ENCODE measurements at regions not wholly inside any gene's neighbourhood (a gene's known extent, or its start where the extent isn't known, plus 50 kb on each side); places are given as distances from the start of the nearest gene placed in this dataset.

DNA sequence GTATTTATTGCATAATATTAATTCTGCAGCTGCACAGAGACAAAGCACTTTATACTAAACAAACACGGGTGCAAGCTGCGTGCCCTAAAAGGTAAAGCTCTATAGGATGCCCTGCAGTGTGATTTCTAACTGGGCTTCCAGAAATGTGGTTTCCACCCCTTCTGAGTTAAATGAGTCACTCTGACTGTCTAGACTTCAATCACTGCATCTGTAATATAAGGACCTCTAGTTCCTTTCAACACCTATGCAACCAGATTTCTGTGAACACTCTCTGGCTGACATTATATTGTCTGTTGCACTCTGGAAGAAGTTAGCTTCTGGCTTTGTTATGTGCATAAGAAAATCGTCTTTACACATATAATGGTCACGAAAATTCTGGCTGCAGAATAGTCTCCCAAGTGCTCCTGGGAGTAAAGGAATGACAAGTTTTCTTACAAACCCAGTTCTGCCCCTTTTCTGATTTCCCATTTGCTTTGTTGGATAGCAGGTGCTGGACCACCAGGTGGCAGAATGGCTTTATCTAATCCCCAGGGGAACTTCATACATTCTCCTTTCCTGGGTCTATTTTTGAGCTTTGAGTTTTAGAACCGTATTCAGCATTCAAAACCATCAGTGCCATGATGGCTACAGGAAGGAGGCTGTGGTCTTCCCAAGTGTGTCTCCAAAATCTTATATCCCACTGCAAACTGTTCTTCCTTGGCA lies 842.2 kb downstream of the STIM2 start:
- Histone ChIP-seq H3K4me3 (ENCODE audit: low read length) (no peak overlapping the region), H3K27me3 (ENCODE audit: insufficient read depth, low read length, poor library complexity) (no peaks in the 10 kb centered on the region), H3K27ac (ENCODE audit: low read depth, low read length) (no peak overlapping the region), H3K4me1 (ENCODE audit: control insufficient read depth, low read depth, low read length) (no peaks in the 10 kb centered on the region), H2BK5ac (ENCODE audit: low read length) (no peak overlapping the region), H2BK15ac (replicated peaks; ENCODE audit: low read depth) (no peak overlapping the region), H3K79me2 (ENCODE audit: control insufficient read depth, insufficient read depth, low read length) (no peaks in the 10 kb centered on the region), H4K8ac (ENCODE audit: low read depth, low read length) (no peak overlapping the region), H3K18ac (ENCODE audit: low read length) (no peak overlapping the region), H3K23ac (ENCODE audit: low read length) (no peak overlapping the region), H3K4me2 (ENCODE audit: low read length) (no peak overlapping the region), H3K56ac (ENCODE audit: low read length) (no peak overlapping the region), H2BK120ac (ENCODE audit: low read depth, low read length) (no peak overlapping the region), H3K79me1 (ENCODE audit: low read length) (no peaks in the 10 kb centered on the region), H2AK5ac (ENCODE audit: low read length) (no peak overlapping the region), H3K36me3 (ENCODE audit: control insufficient read depth, insufficient read depth, low read length) (no peaks in the 10 kb centered on the region), H4K5ac (ENCODE audit: low read length) (no peak overlapping the region), H3K9ac (ENCODE audit: low read length) (no peak overlapping the region), H3K4ac (ENCODE audit: low read depth, low read length) (no peak overlapping the region)
- DNase-seq: peak; percentile 65
- WGBS (ENCODE audit: extremely low coverage, insufficient coverage, low lambda C conversion rate): no CpG with 5 or more reads among the region's 5 CpGs

DNA sequence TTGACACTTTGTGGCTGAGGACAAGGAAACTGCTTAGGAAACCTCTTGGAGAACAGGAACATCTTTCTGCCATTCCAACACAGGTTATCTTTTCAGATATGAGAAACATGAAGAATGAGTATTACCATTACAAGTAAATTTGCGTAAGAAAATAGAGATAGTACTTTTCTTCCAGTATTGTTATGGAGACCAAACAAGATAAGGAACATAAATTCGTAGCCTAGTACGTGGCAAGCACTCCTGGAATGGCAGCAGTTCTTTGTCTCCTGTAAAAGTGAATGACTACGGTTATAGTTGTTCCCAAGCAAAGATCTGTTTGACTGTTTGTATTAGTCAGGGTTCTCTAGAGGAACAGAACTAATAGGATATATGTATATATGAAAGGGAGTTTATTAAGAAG lies 843.1 kb downstream of the STIM2 start:
- Histone ChIP-seq H2BK120ac (ENCODE audit: low read depth, low read length) (no peak overlapping the region), H3K4me3 (ENCODE audit: low read length) (no peak overlapping the region), H3K23ac (ENCODE audit: low read length) (no peak overlapping the region), H3K18ac (ENCODE audit: low read length) (no peak overlapping the region), H3K27me3 (ENCODE audit: insufficient read depth, low read length, poor library complexity) (no peaks in the 10 kb centered on the region), H2AK5ac (ENCODE audit: low read length) (no peak overlapping the region), H3K79me1 (ENCODE audit: low read length) (no peaks in the 10 kb centered on the region), H3K4ac (ENCODE audit: low read depth, low read length) (no peak overlapping the region), H3K36me3 (ENCODE audit: control insufficient read depth, insufficient read depth, low read length) (no peaks in the 10 kb centered on the region), H2BK5ac (ENCODE audit: low read length) (no peak overlapping the region), H3K4me1 (ENCODE audit: control insufficient read depth, low read depth, low read length) (no peaks in the 10 kb centered on the region), H4K8ac (ENCODE audit: low read depth, low read length) (no peak overlapping the region), H3K79me2 (ENCODE audit: control insufficient read depth, insufficient read depth, low read length) (no peaks in the 10 kb centered on the region), H3K27ac (ENCODE audit: low read depth, low read length) (no peak overlapping the region), H3K4me2 (ENCODE audit: low read length) (no peak overlapping the region), H2BK15ac (replicated peaks; ENCODE audit: low read depth) (no peak overlapping the region), H3K9ac (ENCODE audit: low read length) (no peak overlapping the region), H4K5ac (ENCODE audit: low read length) (no peak overlapping the region), H3K56ac (ENCODE audit: low read length) (no peak overlapping the region)
- DNase-seq: no peak
- no CpG with 5 or more reads among the region's 4 CpGs for WGBS (ENCODE audit: extremely low coverage, insufficient coverage, low lambda C conversion rate)

DNA sequence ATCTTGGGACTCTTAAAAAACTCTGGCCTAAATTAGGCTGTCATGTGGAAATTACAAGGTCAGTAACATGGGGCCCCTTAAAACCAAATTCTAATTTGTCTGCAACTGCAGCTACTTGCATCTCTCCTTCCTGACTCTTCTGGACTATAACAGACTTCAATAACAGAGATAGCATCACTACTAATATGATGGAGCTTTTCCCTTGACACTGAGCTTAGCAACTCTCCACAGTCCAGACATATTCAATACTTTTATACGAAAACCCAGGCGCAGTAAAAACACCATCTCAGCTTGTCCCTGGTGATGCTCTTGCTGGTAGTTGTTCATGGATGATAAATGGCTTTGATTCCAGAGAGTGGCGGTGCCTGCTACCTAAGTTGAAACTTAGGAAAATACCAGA lies 850.4 kb downstream of the STIM2 start:
- Histone ChIP-seq H3K4ac (ENCODE audit: low read depth, low read length) (no peak overlapping the region), H3K27ac (ENCODE audit: low read depth, low read length) (no peak overlapping the region), H3K4me2 (ENCODE audit: low read length) (no peak overlapping the region), H2BK15ac (replicated peaks; ENCODE audit: low read depth) (no peak overlapping the region), H3K27me3 (ENCODE audit: insufficient read depth, low read length, poor library complexity) (no peaks in the 10 kb centered on the region), H4K5ac (ENCODE audit: low read length) (no peak overlapping the region), H3K79me2 (ENCODE audit: control insufficient read depth, insufficient read depth, low read length) (no peaks in the 10 kb centered on the region), H2AK5ac (ENCODE audit: low read length) (no peak overlapping the region), H2BK5ac (ENCODE audit: low read length) (no peak overlapping the region), H3K18ac (ENCODE audit: low read length) (no peak overlapping the region), H3K79me1 (ENCODE audit: low read length) (no peaks in the 10 kb centered on the region), H3K23ac (ENCODE audit: low read length) (no peak overlapping the region), H3K56ac (ENCODE audit: low read length) (no peak overlapping the region), H3K36me3 (ENCODE audit: control insufficient read depth, insufficient read depth, low read length) (no peaks in the 10 kb centered on the region), H2BK120ac (ENCODE audit: low read depth, low read length) (no peak overlapping the region), H3K4me1 (ENCODE audit: control insufficient read depth, low read depth, low read length) (no peaks in the 10 kb centered on the region), H4K8ac (ENCODE audit: low read depth, low read length) (no peak overlapping the region), H3K4me3 (ENCODE audit: low read length) (no peak overlapping the region), H3K9ac (ENCODE audit: low read length) (no peak overlapping the region)
- WGBS (ENCODE audit: extremely low coverage, insufficient coverage, low lambda C conversion rate): no CpG with 5 or more reads among the region's 3 CpGs
- DNase-seq: no peak

DNA sequence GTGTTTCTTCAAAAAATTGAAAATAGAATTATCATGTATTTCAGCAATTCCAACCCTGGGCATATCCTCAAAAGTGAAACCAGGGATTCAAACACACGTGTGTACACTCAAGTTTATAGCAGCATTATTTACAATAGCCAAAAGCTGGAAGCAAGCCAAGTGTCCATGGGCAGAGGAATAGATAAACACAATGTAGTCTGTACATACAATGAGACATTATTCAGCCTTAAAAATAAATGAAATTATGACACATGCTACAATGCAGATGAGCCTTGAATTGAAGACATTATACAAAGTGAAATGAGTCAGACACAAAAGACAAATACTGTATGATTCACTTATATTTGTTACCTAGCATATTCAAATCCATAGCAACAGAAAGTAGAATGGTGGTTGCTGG lies 853.4 kb downstream of the STIM2 start:
- no peak overlapping the region for H4K5ac ChIP-seq (ENCODE audit: low read length)
- H3K18ac ChIP-seq (ENCODE audit: low read length): no peak overlapping the region
- no peaks in the 10 kb centered on the region for H3K4me1 ChIP-seq (ENCODE audit: control insufficient read depth, low read depth, low read length)
- no peak overlapping the region for H3K4me2 ChIP-seq (ENCODE audit: low read length)
- no peak overlapping the region for H4K8ac ChIP-seq (ENCODE audit: low read depth, low read length)
- no peak overlapping the region for H3K27ac ChIP-seq (ENCODE audit: low read depth, low read length)
- no peak for DNase-seq
- H3K79me1 ChIP-seq (ENCODE audit: low read length): no peaks in the 10 kb centered on the region
- H3K79me2 ChIP-seq (ENCODE audit: control insufficient read depth, insufficient read depth, low read length): no peaks in the 10 kb centered on the region
- H3K56ac ChIP-seq (ENCODE audit: low read length): no peak overlapping the region
- no peak overlapping the region for H2BK15ac ChIP-seq (replicated peaks; ENCODE audit: low read depth)
- no peaks in the 10 kb centered on the region for H3K36me3 ChIP-seq (ENCODE audit: control insufficient read depth, insufficient read depth, low read length)
- no peak overlapping the region for H3K4ac ChIP-seq (ENCODE audit: low read depth, low read length)
- no peak overlapping the region for H2BK120ac ChIP-seq (ENCODE audit: low read depth, low read length)
- H2AK5ac ChIP-seq (ENCODE audit: low read length): no peak overlapping the region
- no peak overlapping the region for H3K9ac ChIP-seq (ENCODE audit: low read length)
- H3K23ac ChIP-seq (ENCODE audit: low read length): no peak overlapping the region
- no CpG with 5 or more reads among the region's 1 CpG for WGBS (ENCODE audit: extremely low coverage, insufficient coverage, low lambda C conversion rate)
- no peak overlapping the region for H3K4me3 ChIP-seq (ENCODE audit: low read length)
- no peak overlapping the region for H2BK5ac ChIP-seq (ENCODE audit: low read length)
- H3K27me3 ChIP-seq (ENCODE audit: insufficient read depth, low read length, poor library complexity): no peaks in the 10 kb centered on the region

DNA sequence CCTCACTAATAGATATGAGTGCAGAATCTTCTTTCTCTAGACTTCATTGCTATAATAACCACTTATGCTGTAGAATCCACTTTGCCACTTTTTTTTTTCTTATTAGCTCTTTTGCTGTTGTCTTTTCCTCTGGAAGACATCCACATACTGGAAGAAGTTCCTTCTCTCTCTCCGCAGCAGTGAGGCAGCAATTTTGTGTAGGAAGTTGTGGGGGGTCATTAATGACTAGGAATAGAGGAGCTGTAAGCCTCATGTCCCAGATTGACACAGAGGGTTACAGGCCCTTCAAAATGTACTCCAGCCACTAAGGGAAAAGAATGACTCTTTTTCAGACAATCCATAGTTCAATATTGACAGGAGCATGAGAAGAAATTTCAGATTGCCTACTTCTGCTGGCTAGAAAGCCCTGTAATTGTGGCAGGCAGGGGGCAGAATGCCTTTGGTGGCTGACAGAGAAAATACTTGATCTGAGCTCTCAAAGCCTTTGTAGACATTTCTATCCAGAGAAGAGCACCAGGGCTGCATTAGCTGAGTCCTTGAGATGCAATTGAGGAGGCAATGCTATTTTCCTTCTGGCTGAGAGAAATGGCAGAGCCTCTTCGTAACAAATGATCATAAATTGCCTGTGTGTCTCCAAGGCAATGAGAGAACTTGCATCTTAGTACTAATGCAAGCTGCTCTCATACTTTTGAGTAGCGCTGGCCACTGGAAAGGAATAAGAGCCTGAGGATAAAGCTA lies 856.2 kb downstream of the STIM2 start:
- WGBS (ENCODE audit: extremely low coverage, insufficient coverage, low lambda C conversion rate): no CpG with 5 or more reads among the region's 3 CpGs

More for the DNA sequence above, 856.2 kb downstream of the STIM2 start:
- no peak overlapping the region for H3K4me3 ChIP-seq (ENCODE audit: low read length)
- H3K27me3 ChIP-seq (ENCODE audit: insufficient read depth, low read length, poor library complexity): no peaks in the 10 kb centered on the region
- DNase-seq: peak; percentile 28
- H2BK15ac ChIP-seq (replicated peaks; ENCODE audit: low read depth): no peak overlapping the region
- H3K79me2 ChIP-seq (ENCODE audit: control insufficient read depth, insufficient read depth, low read length): no peaks in the 10 kb centered on the region
- no peak overlapping the region for H2AK5ac ChIP-seq (ENCODE audit: low read length)
- H3K4me2 ChIP-seq (ENCODE audit: low read length): no peak overlapping the region
- no peak overlapping the region for H4K5ac ChIP-seq (ENCODE audit: low read length)
- H4K8ac ChIP-seq (ENCODE audit: low read depth, low read length): no peak overlapping the region
- H2BK5ac ChIP-seq (ENCODE audit: low read length): no peak overlapping the region
- H3K79me1 ChIP-seq (ENCODE audit: low read length): no peaks in the 10 kb centered on the region
- H3K56ac ChIP-seq (ENCODE audit: low read length): no peak overlapping the region
- no peak overlapping the region for H3K23ac ChIP-seq (ENCODE audit: low read length)
- no peak overlapping the region for H3K27ac ChIP-seq (ENCODE audit: low read depth, low read length)
- no peak overlapping the region for H3K9ac ChIP-seq (ENCODE audit: low read length)
- H3K4me1 ChIP-seq (ENCODE audit: control insufficient read depth, low read depth, low read length): no peaks in the 10 kb centered on the region
- H3K4ac ChIP-seq (ENCODE audit: low read depth, low read length): no peak overlapping the region
- no peaks in the 10 kb centered on the region for H3K36me3 ChIP-seq (ENCODE audit: control insufficient read depth, insufficient read depth, low read length)
- no peak overlapping the region for H3K18ac ChIP-seq (ENCODE audit: low read length)
- peak overlapping the region; percentile 6 for H2BK120ac ChIP-seq (ENCODE audit: low read depth, low read length)

All from mesendoderm (in vitro differentiated cells).